GM23338 (cell line): ENCODE measurements at regions not wholly inside any gene's neighbourhood (a gene's known extent, or its start where the extent isn't known, plus 50 kb on each side); places are given as distances from the start of the nearest gene placed in this dataset.

Experiments used
- ATAC-seq: fragments of 200-7000 bp; cut with Tn5 transposase; 3 replicates; pipeline ENCODE4 v1.9.1; 2020
- DNase-seq: peaks from one replicate; pipeline ENCODE4 v3.0.0-alpha.2; 2015; ENCODE audit warnings: low spot score
- H2AFZ ChIP-seq: fragments of 200-600 bp; sonication (generic); 2 replicates; pipeline ENCODE4 v1.8.0; 2016; ENCODE audit warnings: antibody characterized with exemption, mild to moderate bottlenecking, moderate library complexity
- H3F3A ChIP-seq: fragments of 200-600 bp; sonication (generic); replicated peaks from 2 replicates; pipeline ENCODE4 v1.8.0; 2017; ENCODE audit warnings: antibody characterized with exemption, mixed run types, low read depth
- H3K27ac ChIP-seq: fragments of 200-600 bp; sonication (generic); 2 replicates; pipeline ENCODE4 v1.6.1; 2016; ENCODE audit warnings: low read depth
- H3K27me3 ChIP-seq: fragments of 200-600 bp; sonication (generic); 2 replicates; pipeline ENCODE4 v1.8.0; 2016; ENCODE audit warnings: mild to moderate bottlenecking, mixed run types, moderate library complexity; ENCODE audit not compliant: insufficient read depth
- H3K36me3 ChIP-seq: fragments of 200-600 bp; sonication (generic); 2 replicates; pipeline ENCODE4 v1.8.0; 2016; ENCODE audit warnings: mild to moderate bottlenecking; ENCODE audit not compliant: insufficient read depth
- H3K4me1 ChIP-seq: fragments of 200-600 bp; sonication (generic); 2 replicates; pipeline ENCODE4 v1.8.0; 2016; ENCODE audit warnings: mild to moderate bottlenecking, moderate library complexity; ENCODE audit not compliant: insufficient read depth
- H3K4me2 ChIP-seq: fragments of 200-600 bp; sonication (generic); 2 replicates; pipeline ENCODE4 v1.7.1; 2017; ENCODE audit warnings: mixed run types
- H3K4me3 ChIP-seq: fragments of 200-600 bp; sonication (generic); 2 replicates; pipeline ENCODE4 v1.6.1; 2016; ENCODE audit warnings: mixed run types
- H3K79me2 ChIP-seq: fragments of 200-600 bp; sonication (generic); replicated peaks from 2 replicates; pipeline ENCODE4 v1.8.0; 2017; ENCODE audit warnings: mild to moderate bottlenecking; ENCODE audit not compliant: insufficient read depth
- H3K9me2 ChIP-seq: fragments of 200-600 bp; sonication (generic); 2 replicates; pipeline ENCODE4 v1.8.0; 2017; ENCODE audit not compliant: insufficient read depth
- H4K20me1 ChIP-seq: fragments of 200-600 bp; sonication (generic); replicated peaks from 2 replicates; pipeline ENCODE4 v1.8.0; 2017; ENCODE audit warnings: mild to moderate bottlenecking; ENCODE audit not compliant: insufficient read depth
- H3K27ac Mint-ChIP-seq: 2 replicates; pipeline ENCODE4 v1.8.0; 2020; ENCODE audit warnings: inconsistent platforms, mild to moderate bottlenecking, moderate library complexity, mixed read lengths
- H3K27me3 Mint-ChIP-seq: 3 replicates; pipeline ENCODE4 v1.8.0; 2022; ENCODE audit warnings: low read depth, mild to moderate bottlenecking, moderate library complexity, mixed read lengths, inconsistent platforms; ENCODE audit not compliant: insufficient read depth, poor library complexity
- H3K36me3 Mint-ChIP-seq: 3 replicates; pipeline ENCODE4 v1.8.0; 2021; ENCODE audit warnings: low read depth, mild to moderate bottlenecking, inconsistent platforms, moderate library complexity, mixed read lengths
- H3K4me1 Mint-ChIP-seq: 3 replicates; pipeline ENCODE4 v1.8.0; 2020; ENCODE audit warnings: mild to moderate bottlenecking, inconsistent platforms, mixed read lengths
- H3K4me3 Mint-ChIP-seq: 3 replicates; pipeline ENCODE4 v1.8.0; 2021; ENCODE audit warnings: moderate library complexity, mild to moderate bottlenecking, inconsistent platforms, mixed read lengths
- H3K9me3 Mint-ChIP-seq: 3 replicates; pipeline ENCODE4 v1.8.0; 2020; ENCODE audit warnings: moderate library complexity, mild to moderate bottlenecking, inconsistent platforms, mixed read lengths
- CREB1 ChIP-seq: fragments of 250-450 bp; sonication (Bioruptor Pico); IDR thresholded peaks from 2 replicates; pipeline ENCODE4 v1.5.0; 2020; ENCODE audit warnings: low read depth, mild to moderate bottlenecking, moderate library complexity
- EZH2 ChIP-seq: fragments of 200-600 bp; sonication (generic); IDR thresholded peaks from one replicate; pipeline ENCODE4 v1.8.0; 2017; ENCODE audit warnings: antibody characterized with exemption, mild to moderate bottlenecking, low read depth; ENCODE audit not compliant: unreplicated experiment
- EZH2phosphoT487 ChIP-seq: fragments of 200-600 bp; sonication (generic); IDR thresholded peaks from one replicate; pipeline ENCODE4 v1.8.1; 2018; ENCODE audit warnings: antibody characterized with exemption; ENCODE audit not compliant: unreplicated experiment
- JUNB ChIP-seq: IDR thresholded peaks from one replicate; pipeline ENCODE4 v1.6.1; 2016; ENCODE audit warnings: antibody characterized with exemption; ENCODE audit not compliant: unreplicated experiment
- NANOG ChIP-seq: IDR thresholded peaks from 2 replicates; pipeline ENCODE4 v1.6.1; 2016; ENCODE audit warnings: antibody characterized with exemption, borderline replicate concordance
- POLR2AphosphoS5 ChIP-seq: IDR thresholded peaks from 2 replicates; pipeline ENCODE4 v1.6.1; 2016; ENCODE audit warnings: antibody characterized with exemption, low read depth
- STAT1 ChIP-seq: IDR thresholded peaks from one replicate; pipeline ENCODE4 v1.6.1; 2016; ENCODE audit warnings: antibody characterized with exemption; ENCODE audit not compliant: unreplicated experiment
- ZNF114 ChIP-seq: fragments of 250-450 bp; sonication (Bioruptor Pico); IDR thresholded peaks from 2 replicates; pipeline ENCODE4 v1.5.0; 2020; ENCODE audit warnings: mild to moderate bottlenecking, moderate library complexity
- ZNF331 ChIP-seq: fragments of 250-450 bp; sonication (Bioruptor Pico); IDR thresholded peaks from 2 replicates; pipeline ENCODE4 v1.5.0; 2020; ENCODE audit warnings: low read depth, mild to moderate bottlenecking, moderate library complexity
- TF ChIP-seq, protein P1 (sequence below): IDR thresholded peaks from one replicate; pipeline ENCODE4 v1.6.1; 2018; ENCODE audit warnings: antibody characterized with exemption; ENCODE audit not compliant: unreplicated experiment
- TF ChIP-seq, protein P2 (sequence below): fragments of 250-450 bp; sonication (Bioruptor Pico); IDR thresholded peaks from 2 replicates; pipeline ENCODE4 v1.5.0; 2020; ENCODE audit warnings: mild to moderate bottlenecking, moderate library complexity
- TF ChIP-seq, protein P3 (sequence below): IDR thresholded peaks from 2 replicates; pipeline ENCODE4 v1.6.1; 2016; ENCODE audit warnings: antibody characterized with exemption
- TF ChIP-seq, protein P4 (sequence below), 2 experiments: fragments of 200-600 bp in 1 of 2; sonication (generic) in 1 of 2; conservative IDR thresholded peaks; 2 replicates each; pipeline versions ENCODE4 v1.5.1 to v1.6.1; 2016 to 2017; ENCODE audit warnings: antibody characterized with exemption in 2 of 2, low read depth in 2 of 2, mild to moderate bottlenecking in 2 of 2, moderate library complexity in 1 of 2

DNA sequence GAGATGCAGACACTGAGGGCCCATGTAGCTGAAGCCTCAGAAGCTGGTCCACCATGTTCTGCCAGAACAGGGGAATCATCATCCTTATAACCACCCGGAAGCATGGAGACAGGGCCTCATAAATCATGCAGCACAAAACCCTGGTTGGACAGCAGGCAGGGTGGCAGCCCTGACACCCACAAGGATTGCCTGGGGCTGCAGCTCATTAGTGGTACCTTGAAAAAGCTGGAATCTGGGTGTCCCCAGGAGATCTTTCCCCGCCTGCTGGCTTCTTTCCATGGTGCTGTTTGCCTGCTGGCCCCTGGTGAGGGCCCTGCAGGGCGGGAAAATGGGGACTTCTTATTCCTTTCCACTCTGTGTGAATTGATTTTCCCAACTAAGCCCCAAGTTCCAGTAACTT lies 50.6 kb upstream of the GGTLC1 start:
- H3K27me3 Mint-ChIP-seq: peaks cover 3% of the 10 kb centered on the region
- H3K4me1 ChIP-seq: no peaks in the 10 kb centered on the region
- H3K36me3 ChIP-seq: no peaks in the 10 kb centered on the region
- no peak for ATAC-seq
- H3K9me3 Mint-ChIP-seq: no peaks in the 10 kb centered on the region
- H3F3A ChIP-seq: no peaks in the 10 kb centered on the region
- TF ChIP-seq, protein P1, sequence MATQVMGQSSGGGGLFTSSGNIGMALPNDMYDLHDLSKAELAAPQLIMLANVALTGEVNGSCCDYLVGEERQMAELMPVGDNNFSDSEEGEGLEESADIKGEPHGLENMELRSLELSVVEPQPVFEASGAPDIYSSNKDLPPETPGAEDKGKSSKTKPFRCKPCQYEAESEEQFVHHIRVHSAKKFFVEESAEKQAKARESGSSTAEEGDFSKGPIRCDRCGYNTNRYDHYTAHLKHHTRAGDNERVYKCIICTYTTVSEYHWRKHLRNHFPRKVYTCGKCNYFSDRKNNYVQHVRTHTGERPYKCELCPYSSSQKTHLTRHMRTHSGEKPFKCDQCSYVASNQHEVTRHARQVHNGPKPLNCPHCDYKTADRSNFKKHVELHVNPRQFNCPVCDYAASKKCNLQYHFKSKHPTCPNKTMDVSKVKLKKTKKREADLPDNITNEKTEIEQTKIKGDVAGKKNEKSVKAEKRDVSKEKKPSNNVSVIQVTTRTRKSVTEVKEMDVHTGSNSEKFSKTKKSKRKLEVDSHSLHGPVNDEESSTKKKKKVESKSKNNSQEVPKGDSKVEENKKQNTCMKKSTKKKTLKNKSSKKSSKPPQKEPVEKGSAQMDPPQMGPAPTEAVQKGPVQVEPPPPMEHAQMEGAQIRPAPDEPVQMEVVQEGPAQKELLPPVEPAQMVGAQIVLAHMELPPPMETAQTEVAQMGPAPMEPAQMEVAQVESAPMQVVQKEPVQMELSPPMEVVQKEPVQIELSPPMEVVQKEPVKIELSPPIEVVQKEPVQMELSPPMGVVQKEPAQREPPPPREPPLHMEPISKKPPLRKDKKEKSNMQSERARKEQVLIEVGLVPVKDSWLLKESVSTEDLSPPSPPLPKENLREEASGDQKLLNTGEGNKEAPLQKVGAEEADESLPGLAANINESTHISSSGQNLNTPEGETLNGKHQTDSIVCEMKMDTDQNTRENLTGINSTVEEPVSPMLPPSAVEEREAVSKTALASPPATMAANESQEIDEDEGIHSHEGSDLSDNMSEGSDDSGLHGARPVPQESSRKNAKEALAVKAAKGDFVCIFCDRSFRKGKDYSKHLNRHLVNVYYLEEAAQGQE: no peak
- no peak for TF ChIP-seq POLR2AphosphoS5
- no peak for TF ChIP-seq EZH2
- TF ChIP-seq, protein P2, sequence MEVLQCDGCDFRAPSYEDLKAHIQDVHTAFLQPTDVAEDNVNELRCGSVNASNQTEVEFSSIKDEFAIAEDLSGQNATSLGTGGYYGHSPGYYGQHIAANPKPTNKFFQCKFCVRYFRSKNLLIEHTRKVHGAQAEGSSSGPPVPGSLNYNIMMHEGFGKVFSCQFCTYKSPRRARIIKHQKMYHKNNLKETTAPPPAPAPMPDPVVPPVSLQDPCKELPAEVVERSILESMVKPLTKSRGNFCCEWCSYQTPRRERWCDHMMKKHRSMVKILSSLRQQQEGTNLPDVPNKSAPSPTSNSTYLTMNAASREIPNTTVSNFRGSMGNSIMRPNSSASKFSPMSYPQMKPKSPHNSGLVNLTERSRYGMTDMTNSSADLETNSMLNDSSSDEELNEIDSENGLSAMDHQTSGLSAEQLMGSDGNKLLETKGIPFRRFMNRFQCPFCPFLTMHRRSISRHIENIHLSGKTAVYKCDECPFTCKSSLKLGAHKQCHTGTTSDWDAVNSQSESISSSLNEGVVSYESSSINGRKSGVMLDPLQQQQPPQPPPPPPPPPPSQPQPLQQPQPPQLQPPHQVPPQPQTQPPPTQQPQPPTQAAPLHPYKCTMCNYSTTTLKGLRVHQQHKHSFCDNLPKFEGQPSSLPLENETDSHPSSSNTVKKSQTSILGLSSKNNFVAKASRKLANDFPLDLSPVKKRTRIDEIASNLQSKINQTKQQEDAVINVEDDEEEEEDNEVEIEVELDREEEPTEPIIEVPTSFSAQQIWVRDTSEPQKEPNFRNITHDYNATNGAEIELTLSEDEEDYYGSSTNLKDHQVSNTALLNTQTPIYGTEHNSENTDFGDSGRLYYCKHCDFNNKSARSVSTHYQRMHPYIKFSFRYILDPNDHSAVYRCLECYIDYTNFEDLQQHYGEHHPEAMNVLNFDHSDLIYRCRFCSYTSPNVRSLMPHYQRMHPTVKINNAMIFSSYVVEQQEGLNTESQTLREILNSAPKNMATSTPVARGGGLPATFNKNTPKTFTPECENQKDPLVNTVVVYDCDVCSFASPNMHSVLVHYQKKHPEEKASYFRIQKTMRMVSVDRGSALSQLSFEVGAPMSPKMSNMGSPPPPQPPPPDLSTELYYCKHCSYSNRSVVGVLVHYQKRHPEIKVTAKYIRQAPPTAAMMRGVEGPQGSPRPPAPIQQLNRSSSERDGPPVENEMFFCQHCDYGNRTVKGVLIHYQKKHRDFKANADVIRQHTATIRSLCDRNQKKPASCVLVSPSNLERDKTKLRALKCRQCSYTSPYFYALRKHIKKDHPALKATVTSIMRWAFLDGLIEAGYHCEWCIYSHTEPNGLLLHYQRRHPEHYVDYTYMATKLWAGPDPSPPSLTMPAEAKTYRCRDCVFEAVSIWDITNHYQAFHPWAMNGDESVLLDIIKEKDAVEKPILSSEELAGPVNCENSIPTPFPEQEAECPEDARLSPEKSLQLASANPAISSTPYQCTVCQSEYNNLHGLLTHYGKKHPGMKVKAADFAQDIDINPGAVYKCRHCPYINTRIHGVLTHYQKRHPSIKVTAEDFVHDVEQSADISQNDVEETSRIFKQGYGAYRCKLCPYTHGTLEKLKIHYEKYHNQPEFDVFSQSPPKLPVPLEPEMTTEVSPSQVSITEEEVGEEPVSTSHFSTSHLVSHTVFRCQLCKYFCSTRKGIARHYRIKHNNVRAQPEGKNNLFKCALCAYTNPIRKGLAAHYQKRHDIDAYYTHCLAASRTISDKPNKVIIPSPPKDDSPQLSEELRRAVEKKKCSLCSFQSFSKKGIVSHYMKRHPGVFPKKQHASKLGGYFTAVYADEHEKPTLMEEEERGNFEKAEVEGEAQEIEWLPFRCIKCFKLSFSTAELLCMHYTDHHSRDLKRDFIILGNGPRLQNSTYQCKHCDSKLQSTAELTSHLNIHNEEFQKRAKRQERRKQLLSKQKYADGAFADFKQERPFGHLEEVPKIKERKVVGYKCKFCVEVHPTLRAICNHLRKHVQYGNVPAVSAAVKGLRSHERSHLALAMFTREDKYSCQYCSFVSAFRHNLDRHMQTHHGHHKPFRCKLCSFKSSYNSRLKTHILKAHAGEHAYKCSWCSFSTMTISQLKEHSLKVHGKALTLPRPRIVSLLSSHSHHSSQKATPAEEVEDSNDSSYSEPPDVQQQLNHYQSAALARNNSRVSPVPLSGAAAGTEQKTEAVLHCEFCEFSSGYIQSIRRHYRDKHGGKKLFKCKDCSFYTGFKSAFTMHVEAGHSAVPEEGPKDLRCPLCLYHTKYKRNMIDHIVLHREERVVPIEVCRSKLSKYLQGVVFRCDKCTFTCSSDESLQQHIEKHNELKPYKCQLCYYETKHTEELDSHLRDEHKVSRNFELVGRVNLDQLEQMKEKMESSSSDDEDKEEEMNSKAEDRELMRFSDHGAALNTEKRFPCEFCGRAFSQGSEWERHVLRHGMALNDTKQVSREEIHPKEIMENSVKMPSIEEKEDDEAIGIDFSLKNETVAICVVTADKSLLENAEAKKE: no peak
- TF ChIP-seq CREB1 (CRISPR knock-in tag): no peak
- no peak for TF ChIP-seq JUNB
- no peak for TF ChIP-seq STAT1
- no peak for TF ChIP-seq NANOG
- TF ChIP-seq EZH2phosphoT487: no peak
- no peak for TF ChIP-seq ZNF114 (CRISPR knock-in tag)
- TF ChIP-seq, protein P3, sequence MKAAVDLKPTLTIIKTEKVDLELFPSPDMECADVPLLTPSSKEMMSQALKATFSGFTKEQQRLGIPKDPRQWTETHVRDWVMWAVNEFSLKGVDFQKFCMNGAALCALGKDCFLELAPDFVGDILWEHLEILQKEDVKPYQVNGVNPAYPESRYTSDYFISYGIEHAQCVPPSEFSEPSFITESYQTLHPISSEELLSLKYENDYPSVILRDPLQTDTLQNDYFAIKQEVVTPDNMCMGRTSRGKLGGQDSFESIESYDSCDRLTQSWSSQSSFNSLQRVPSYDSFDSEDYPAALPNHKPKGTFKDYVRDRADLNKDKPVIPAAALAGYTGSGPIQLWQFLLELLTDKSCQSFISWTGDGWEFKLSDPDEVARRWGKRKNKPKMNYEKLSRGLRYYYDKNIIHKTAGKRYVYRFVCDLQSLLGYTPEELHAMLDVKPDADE: no peak
- TF ChIP-seq, protein P4, sequence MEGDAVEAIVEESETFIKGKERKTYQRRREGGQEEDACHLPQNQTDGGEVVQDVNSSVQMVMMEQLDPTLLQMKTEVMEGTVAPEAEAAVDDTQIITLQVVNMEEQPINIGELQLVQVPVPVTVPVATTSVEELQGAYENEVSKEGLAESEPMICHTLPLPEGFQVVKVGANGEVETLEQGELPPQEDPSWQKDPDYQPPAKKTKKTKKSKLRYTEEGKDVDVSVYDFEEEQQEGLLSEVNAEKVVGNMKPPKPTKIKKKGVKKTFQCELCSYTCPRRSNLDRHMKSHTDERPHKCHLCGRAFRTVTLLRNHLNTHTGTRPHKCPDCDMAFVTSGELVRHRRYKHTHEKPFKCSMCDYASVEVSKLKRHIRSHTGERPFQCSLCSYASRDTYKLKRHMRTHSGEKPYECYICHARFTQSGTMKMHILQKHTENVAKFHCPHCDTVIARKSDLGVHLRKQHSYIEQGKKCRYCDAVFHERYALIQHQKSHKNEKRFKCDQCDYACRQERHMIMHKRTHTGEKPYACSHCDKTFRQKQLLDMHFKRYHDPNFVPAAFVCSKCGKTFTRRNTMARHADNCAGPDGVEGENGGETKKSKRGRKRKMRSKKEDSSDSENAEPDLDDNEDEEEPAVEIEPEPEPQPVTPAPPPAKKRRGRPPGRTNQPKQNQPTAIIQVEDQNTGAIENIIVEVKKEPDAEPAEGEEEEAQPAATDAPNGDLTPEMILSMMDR (conservative IDR thresholded peaks at IDR 0.05; ENCODE audit: low read depth in 2 of 2): no peak
- no peak for TF ChIP-seq ZNF331 (CRISPR knock-in tag)
- H3K4me2 ChIP-seq: no peak overlapping the region
- no peak overlapping the region for H2AFZ ChIP-seq
- no peak overlapping the region for H3K27ac Mint-ChIP-seq
- H3K9me2 ChIP-seq: 0 out of 2 replicates have a peak, but pooled peaks cover 4% of the 10 kb centered on the region
- no peak overlapping the region for H3K4me3 ChIP-seq
- H3K4me3 Mint-ChIP-seq: no peak overlapping the region
- H3K36me3 Mint-ChIP-seq: no peaks in the 10 kb centered on the region
- DNase-seq: no peak
- no peak overlapping the region for H3K27ac ChIP-seq
- no peaks in the 10 kb centered on the region for H3K79me2 ChIP-seq
- no peaks in the 10 kb centered on the region for H3K4me1 Mint-ChIP-seq
- no peaks in the 10 kb centered on the region for H3K27me3 ChIP-seq
- H4K20me1 ChIP-seq: no peaks in the 10 kb centered on the region
